A673 (cell line): ENCODE measurements at regions not wholly inside any gene's neighbourhood (a gene's known extent, or its start where the extent isn't known, plus 50 kb on each side); places are given as distances from the start of the nearest gene placed in this dataset.

ENCODE experiments used
- EZH2 ChIP-seq: fragments of 200-600 bp; sonication (generic); IDR thresholded peaks from 2 replicates; pipeline ENCODE4 v1.6.1; 2017; ENCODE audit warnings: borderline replicate concordance, low read depth, mild to moderate bottlenecking, mixed read lengths, antibody characterized with exemption, low read length; ENCODE audit not compliant: poor library complexity, severe bottlenecking
- TF ChIP-seq, protein P1 (sequence below): fragments of 300-800, 200-600 bp; sonication (generic); conservative IDR thresholded peaks from 2 replicates; pipeline ENCODE4 v1.5.1; 2017; ENCODE audit warnings: low read depth, mild to moderate bottlenecking, antibody characterized with exemption, low read length, moderate library complexity, mixed read lengths

DNA sequence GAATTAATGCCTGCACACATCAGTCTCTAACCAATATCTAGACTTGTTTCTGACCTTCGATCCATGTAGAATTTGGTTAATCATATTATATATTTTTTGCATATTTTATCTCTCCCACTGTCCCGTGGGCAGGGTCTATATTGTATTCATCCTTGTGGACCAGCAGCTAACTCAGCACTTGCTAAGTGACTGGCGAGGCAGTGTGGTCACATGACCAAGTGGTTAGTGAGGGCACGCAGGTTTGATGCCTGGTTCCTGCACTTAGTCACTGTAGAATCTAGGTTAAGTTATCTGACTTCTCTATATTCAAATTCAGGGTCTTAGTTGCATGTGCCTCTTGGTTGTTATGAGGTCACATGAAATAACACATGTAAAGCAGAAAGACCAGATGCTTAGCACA is 120.5 kb downstream of the UBE2U start:
- TF ChIP-seq, protein P1, sequence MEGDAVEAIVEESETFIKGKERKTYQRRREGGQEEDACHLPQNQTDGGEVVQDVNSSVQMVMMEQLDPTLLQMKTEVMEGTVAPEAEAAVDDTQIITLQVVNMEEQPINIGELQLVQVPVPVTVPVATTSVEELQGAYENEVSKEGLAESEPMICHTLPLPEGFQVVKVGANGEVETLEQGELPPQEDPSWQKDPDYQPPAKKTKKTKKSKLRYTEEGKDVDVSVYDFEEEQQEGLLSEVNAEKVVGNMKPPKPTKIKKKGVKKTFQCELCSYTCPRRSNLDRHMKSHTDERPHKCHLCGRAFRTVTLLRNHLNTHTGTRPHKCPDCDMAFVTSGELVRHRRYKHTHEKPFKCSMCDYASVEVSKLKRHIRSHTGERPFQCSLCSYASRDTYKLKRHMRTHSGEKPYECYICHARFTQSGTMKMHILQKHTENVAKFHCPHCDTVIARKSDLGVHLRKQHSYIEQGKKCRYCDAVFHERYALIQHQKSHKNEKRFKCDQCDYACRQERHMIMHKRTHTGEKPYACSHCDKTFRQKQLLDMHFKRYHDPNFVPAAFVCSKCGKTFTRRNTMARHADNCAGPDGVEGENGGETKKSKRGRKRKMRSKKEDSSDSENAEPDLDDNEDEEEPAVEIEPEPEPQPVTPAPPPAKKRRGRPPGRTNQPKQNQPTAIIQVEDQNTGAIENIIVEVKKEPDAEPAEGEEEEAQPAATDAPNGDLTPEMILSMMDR, result no peak
- no peak for TF ChIP-seq EZH2
